Activated B cell treated with CpG ODN at 0.5 μM for 24 hours (primary cell): ENCODE measurements at regions not wholly inside any gene's neighbourhood (a gene's known extent, or its start where the extent isn't known, plus 50 kb on each side); places are given as distances from the start of the nearest gene placed in this dataset.

ENCODE experiments used
- ATAC-seq: fragments of 200-7000 bp; cut with Tn5 transposase; one replicate; pipeline ENCODE4 v1.10.0; 2021; ENCODE audit warnings: low read depth, mild to moderate bottlenecking, moderate library complexity
- CTCF ChIA-PET: fragments of 350-600 bp; sonication (Branson Sonifier 250); formaldehyde crosslinking; loops from one replicate; lab custom pipeline; 2021; ENCODE audit warnings: antibody characterized with exemption; lab: Charles Lee
- POLR2A ChIA-PET: fragments of 350-600 bp; sonication (Branson Sonifier 250); formaldehyde crosslinking; loops from one replicate; lab custom pipeline; 2021; ENCODE audit warnings: antibody characterized with exemption; lab: Charles Lee
- DNase-seq: peaks from one replicate; pipeline ENCODE4 v3.0.0; 2022
- H3K27ac Mint-ChIP-seq: one replicate; pipeline ENCODE4 v1.8.0; 2020; ENCODE audit warnings: mixed read lengths
- H3K27me3 Mint-ChIP-seq: one replicate; pipeline ENCODE4 v1.8.0; 2021; ENCODE audit warnings: mixed read lengths
- H3K36me3 Mint-ChIP-seq: one replicate; pipeline ENCODE4 v1.8.0; 2021; ENCODE audit warnings: low read depth, mixed read lengths
- H3K4me1 Mint-ChIP-seq: one replicate; pipeline ENCODE4 v1.8.0; 2021; ENCODE audit warnings: mixed read lengths
- H3K4me3 Mint-ChIP-seq: one replicate; pipeline ENCODE4 v1.8.0; 2020; ENCODE audit warnings: mild to moderate bottlenecking, mixed read lengths
- H3K9me3 Mint-ChIP-seq: one replicate; pipeline ENCODE4 v1.8.0; 2020; ENCODE audit warnings: mixed read lengths
- CTCF ChIP-seq: fragments of 200-600 bp; IDR thresholded peaks from one replicate; pipeline ENCODE4 v1.8.0; 2022; ENCODE audit warnings: antibody characterized with exemption, mild to moderate bottlenecking
- intact Hi-C: fragments of 100-400 bp; cut with micrococcal nuclease; formaldehyde crosslinking; loops from one replicate; pipeline ENCODE4 v1.15.1; 2024

- ATAC-seq (no peak), DNase-seq (no peak)
- Mint-ChIP-seq H3K27me3 (no peaks in the 10 kb centered on the region), H3K36me3 (no peaks in the 10 kb centered on the region), H3K4me1 (no peaks in the 10 kb centered on the region), H3K9me3 (peaks cover 7% of the 10 kb centered on the region), H3K4me3 (no peak overlapping the region), H3K27ac (no peak overlapping the region)
- ChIA-PET CTCF (no interaction called here), POLR2A (no interaction called here)
- no peak for TF ChIP-seq CTCF
- intact Hi-C loops = no loop called here
Measured at GRCh38 chr3:135538123-135538522, 427.4 kb upstream of the PPP2R3A start.

- CTCF ChIA-PET = no interaction called here
- no peak overlapping the region for H3K4me3 Mint-ChIP-seq
- no peak for TF ChIP-seq CTCF
- no peaks in the 10 kb centered on the region for H3K36me3 Mint-ChIP-seq
- DNase-seq = no peak
- intact Hi-C loops = no loop called here
- H3K9me3 Mint-ChIP-seq = peaks cover 7% of the 10 kb centered on the region
- H3K27me3 Mint-ChIP-seq = no peaks in the 10 kb centered on the region
- ATAC-seq = no peak
- no peak overlapping the region for H3K27ac Mint-ChIP-seq
- no peaks in the 10 kb centered on the region for H3K4me1 Mint-ChIP-seq
- POLR2A ChIA-PET = no interaction called here
Measured at GRCh38 chr3:135539351-135539750, 426.2 kb upstream of the PPP2R3A start.

GRCh38 chr3:135539854-135540253, 425.7 kb upstream of the PPP2R3A start:
- POLR2A ChIA-PET = no interaction called here
- H3K36me3 Mint-ChIP-seq = no peaks in the 10 kb centered on the region
- intact Hi-C loops = no loop called here
- no peak overlapping the region for H3K4me3 Mint-ChIP-seq
- DNase-seq = no peak
- CTCF ChIA-PET = no interaction called here
- TF ChIP-seq CTCF = no peak
- no peak for ATAC-seq
- H3K9me3 Mint-ChIP-seq = peaks cover 7% of the 10 kb centered on the region
- no peaks in the 10 kb centered on the region for H3K27me3 Mint-ChIP-seq
- H3K4me1 Mint-ChIP-seq = no peaks in the 10 kb centered on the region
- no peak overlapping the region for H3K27ac Mint-ChIP-seq

- H3K4me1 Mint-ChIP-seq = no peaks in the 10 kb centered on the region
- POLR2A ChIA-PET = no interaction called here
- CTCF ChIA-PET = no interaction called here
- DNase-seq (no peak), ATAC-seq (no peak)
- H3K36me3 Mint-ChIP-seq = no peaks in the 10 kb centered on the region
- no peak for TF ChIP-seq CTCF
- no peak overlapping the region for H3K27ac Mint-ChIP-seq
- H3K27me3 Mint-ChIP-seq = no peaks in the 10 kb centered on the region
- H3K9me3 Mint-ChIP-seq = no peaks in the 10 kb centered on the region
- H3K4me3 Mint-ChIP-seq = no peak overlapping the region
- intact Hi-C loops = no loop called here
Measured at GRCh38 chr3:135549928-135550494, 415.5 kb upstream of the PPP2R3A start.

- intact Hi-C loops = no loop called here
- no peaks in the 10 kb centered on the region for H3K27me3 Mint-ChIP-seq
- DNase-seq = no peak
- no peaks in the 10 kb centered on the region for H3K36me3 Mint-ChIP-seq
- H3K9me3 Mint-ChIP-seq = no peaks in the 10 kb centered on the region
- no peak for TF ChIP-seq CTCF
- ATAC-seq = no peak
- no peak overlapping the region for H3K27ac Mint-ChIP-seq
- no peaks in the 10 kb centered on the region for H3K4me1 Mint-ChIP-seq
- H3K4me3 Mint-ChIP-seq = no peak overlapping the region
- CTCF ChIA-PET = no interaction called here
- POLR2A ChIA-PET = no interaction called here
Measured at GRCh38 chr3:135556174-135556573, 409.4 kb upstream of the PPP2R3A start.
